GM12891 (cell line): ENCODE measurements at regions not wholly inside any gene's neighbourhood (a gene's known extent, or its start where the extent isn't known, plus 50 kb on each side); places are given as distances from the start of the nearest gene placed in this dataset.
"Not testable (repeated sequence)": the region's sequence is repeated elsewhere in the genome, so short reads cannot be mapped to it uniquely, and the experiment has no call there.

Experiments
- DNase-seq: peaks from one replicate; pipeline ENCODE4 v3.0.0; 2011; ENCODE audit warnings: low spot score; ENCODE audit not compliant: insufficient read length
- FAIRE-seq: peaks from 2 replicates; lab custom pipeline; 2011; peaks lifted over from hg19 to GRCh38; lab: Jason Lieb, UNC
- PAX5 ChIP-seq: IDR thresholded peaks from 2 replicates; pipeline ENCODE4 v1.6.1; 2011; ENCODE audit warnings: low read length, moderate library complexity, mild to moderate bottlenecking; ENCODE audit not compliant: insufficient read depth, severe bottlenecking
- POLR2A ChIP-seq: IDR thresholded peaks from 2 replicates; pipeline ENCODE4 v1.6.1; 2011; ENCODE audit warnings: low read depth, low read length, control low read depth
- POLR2AphosphoS5 ChIP-seq: IDR thresholded peaks from 2 replicates; pipeline ENCODE4 v1.6.1; 2011; ENCODE audit warnings: low read depth, low read length, control low read depth
- POU2F2 ChIP-seq: IDR thresholded peaks from 2 replicates; pipeline ENCODE4 v1.6.1; 2011; ENCODE audit warnings: low read depth, mild to moderate bottlenecking, control low read depth, low read length, moderate library complexity
- SPI1 ChIP-seq: IDR thresholded peaks from 2 replicates; pipeline ENCODE4 v1.6.1; 2011; ENCODE audit warnings: low read depth, low read length, control low read depth
- TAF1 ChIP-seq: IDR thresholded peaks from 2 replicates; pipeline ENCODE4 v1.6.1; 2011; ENCODE audit warnings: low read depth, low read length, control low read depth

DNA sequence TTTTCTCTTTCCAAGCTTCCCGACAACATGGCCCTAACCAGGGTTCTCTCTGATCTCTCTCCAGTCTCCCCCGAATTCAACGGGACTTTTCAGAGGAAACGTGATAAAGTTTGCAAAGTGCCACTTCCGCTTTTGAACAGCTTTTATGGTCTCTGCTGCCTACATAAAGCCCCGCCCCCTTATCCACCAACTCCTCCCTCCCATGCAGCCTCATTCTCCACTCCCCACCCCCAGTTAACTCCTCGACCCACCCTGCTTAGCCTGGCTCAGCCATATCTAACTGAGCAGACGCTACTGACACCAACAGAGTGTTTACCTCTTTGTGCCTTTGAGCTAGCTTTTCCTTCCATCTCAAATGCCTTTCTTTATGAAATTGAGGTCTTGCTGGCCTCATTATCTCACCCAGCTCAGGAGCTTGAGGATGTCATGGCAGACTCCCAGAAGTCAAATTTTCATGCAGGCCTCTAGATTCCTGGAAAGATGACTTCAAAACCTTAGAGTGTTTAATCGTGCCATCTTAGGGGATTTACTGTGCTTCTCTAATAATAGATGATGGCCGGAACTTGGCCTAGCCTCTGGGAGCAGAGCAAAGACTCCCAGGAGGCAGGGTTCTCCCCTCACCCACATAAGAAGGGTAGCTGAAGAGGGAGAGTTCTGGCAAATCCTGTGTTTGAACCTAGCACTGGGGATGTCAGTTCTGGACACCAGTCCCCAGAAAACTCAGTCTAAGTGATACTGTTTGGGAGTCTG, 606.0 kb downstream of the BCOR start:
- DNase-seq (no peak), FAIRE-seq (peak; percentile 92)
- no peak for TF ChIP-seq POLR2A
- peak; percentile 95 for TF ChIP-seq SPI1

- TF ChIP-seq SPI1 (peak; percentile 87), TAF1 (no peak)
- FAIRE-seq (peak; percentile 96), DNase-seq (no peak)
Measured at GRCh38 chrX:39492497-39493162, 605.1 kb downstream of the BCOR start.

- TF ChIP-seq POLR2A (no peak), PAX5 (no peak), SPI1 (no peak), POU2F2 (no peak), POLR2AphosphoS5 (no peak), TAF1 (no peak)
- DNase-seq (no peak), FAIRE-seq (peak; percentile 20)
Measured at GRCh38 chrX:39493168-39493567, 604.6 kb downstream of the BCOR start.

DNA sequence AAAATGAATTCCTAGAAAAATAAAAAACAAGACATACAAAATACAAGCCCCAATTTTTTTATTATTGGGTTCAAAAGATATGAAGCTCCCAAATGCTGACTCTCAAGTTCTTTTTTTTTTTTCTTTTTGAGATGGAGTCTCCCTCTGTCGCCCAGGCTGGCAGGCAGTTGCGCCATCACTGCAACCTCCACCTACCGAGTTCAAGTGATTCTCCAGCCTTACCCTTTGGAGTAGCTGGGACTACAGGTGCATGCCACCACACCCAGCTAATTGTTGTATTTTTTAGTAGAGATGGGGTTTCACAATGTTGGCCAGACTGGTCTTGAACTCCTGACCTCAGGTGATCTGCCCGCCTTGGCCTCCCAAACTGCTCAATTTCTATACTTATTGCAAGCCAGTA, 600.6 kb downstream of the BCOR start:
- not testable (repeated sequence) for DNase-seq, FAIRE-seq

DNA sequence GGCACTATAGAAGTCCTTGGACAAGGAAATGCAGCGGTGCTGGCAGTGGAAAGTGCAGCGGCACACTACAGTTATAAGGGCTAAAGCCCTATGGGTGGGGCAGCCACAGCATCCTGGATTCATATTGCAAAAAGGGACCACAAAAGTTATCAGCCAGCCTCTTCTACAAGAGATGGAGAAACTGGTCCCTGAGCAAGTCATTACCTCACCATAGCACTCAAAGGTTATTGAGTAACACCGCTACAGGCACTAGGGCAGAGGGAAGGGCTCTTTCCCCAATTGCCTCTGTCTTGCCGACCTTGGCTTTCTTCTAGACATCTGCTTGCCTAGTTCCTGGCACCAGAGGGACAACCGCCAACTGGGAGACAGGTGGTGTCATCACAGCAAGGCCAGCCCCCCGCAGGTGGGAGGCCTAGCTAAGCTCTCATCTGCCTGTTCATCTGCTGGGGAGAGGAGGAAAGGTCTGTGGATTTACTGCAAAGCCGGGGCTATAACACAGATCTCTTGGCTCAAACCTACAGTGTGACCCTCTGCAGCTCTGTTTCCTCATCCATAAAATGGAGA, 600.0 kb downstream of the BCOR start:
- TF ChIP-seq SPI1 (no peak), TAF1 (no peak), PAX5 (no peak), POLR2AphosphoS5 (no peak), POLR2A (no peak), POU2F2 (no peak)
- FAIRE-seq (no peak), DNase-seq (no peak)

- DNase-seq (no peak), FAIRE-seq (no peak)
- TF ChIP-seq SPI1: no peak
- TF ChIP-seq POLR2A: no peak
- TF ChIP-seq TAF1: no peak
- no peak for TF ChIP-seq PAX5
- no peak for TF ChIP-seq POU2F2
- no peak for TF ChIP-seq POLR2AphosphoS5
Measured at GRCh38 chrX:39499996-39500395, 597.8 kb downstream of the BCOR start.

- DNase-seq (no peak), FAIRE-seq (no peak)
- no peak for TF ChIP-seq POLR2A
- TF ChIP-seq POU2F2: no peak
- TF ChIP-seq POLR2AphosphoS5: no peak
- no peak for TF ChIP-seq PAX5
- no peak for TF ChIP-seq TAF1
- no peak for TF ChIP-seq SPI1
Measured at GRCh38 chrX:39501822-39502221, 595.9 kb downstream of the BCOR start.

DNA sequence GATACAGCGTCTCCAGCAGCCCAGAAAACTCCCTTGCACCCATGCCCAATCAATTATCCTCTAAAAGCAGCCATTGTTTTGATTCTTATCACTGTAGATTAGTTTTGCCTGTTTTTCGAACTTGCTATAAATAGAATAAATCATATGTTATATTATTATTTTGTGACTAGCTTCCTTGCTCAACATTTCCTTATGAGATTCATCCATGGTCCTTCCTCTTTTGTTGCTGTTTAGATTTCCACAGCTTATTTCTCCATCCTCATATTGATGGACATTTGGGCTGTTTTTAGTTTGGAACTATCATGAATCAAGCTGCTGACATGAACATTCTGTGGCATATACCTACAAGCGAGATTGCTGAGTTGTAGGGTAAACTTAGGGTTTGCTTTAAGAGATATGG, 595.3 kb downstream of the BCOR start:
- TF ChIP-seq POLR2A (no peak), SPI1 (no peak), POU2F2 (no peak), PAX5 (no peak), POLR2AphosphoS5 (no peak), TAF1 (no peak)
- DNase-seq (no peak), FAIRE-seq (no peak)

- no peak for DNase-seq
Measured at GRCh38 chrX:39504227-39504626, 593.5 kb downstream of the BCOR start.

GRCh38 chrX:39504850-39505259, 592.9 kb downstream of the BCOR start:
- FAIRE-seq (no peak), DNase-seq (no peak)
- TF ChIP-seq POU2F2 (no peak), PAX5 (no peak), POLR2A (no peak), POLR2AphosphoS5 (no peak), SPI1 (no peak), TAF1 (no peak)

More at GRCh38 chrX:39504227-39504626, 593.5 kb downstream of the BCOR start:
- no peak for FAIRE-seq
- TF ChIP-seq POLR2A (no peak), PAX5 (no peak), SPI1 (no peak), POLR2AphosphoS5 (no peak), POU2F2 (no peak), TAF1 (no peak)
